Testis (tissue), 2 donors: ENCODE measurements at regions not wholly inside any gene's neighbourhood (a gene's known extent, or its start where the extent isn't known, plus 50 kb on each side); places are given as distances from the start of the nearest gene placed in this dataset.

Experiments
- DNase-seq: peaks from one replicate; pipeline ENCODE4 v3.0.0-alpha.2; 2019
- H3K27ac ChIP-seq, 2 donors: fragments of 200-600 bp; sonication (generic); one replicate each; pipeline ENCODE4 v1.5.1; 2019
- H3K27me3 ChIP-seq: fragments of 200-600 bp; sonication (generic); one replicate; pipeline ENCODE4 v1.5.1; 2019
- H3K36me3 ChIP-seq: fragments of 200-600 bp; sonication (generic); one replicate; pipeline ENCODE4 v1.5.1; 2017; ENCODE audit warnings: low read depth; ENCODE audit errors: missing control alignments
- H3K4me1 ChIP-seq: fragments of 200-600 bp; sonication (generic); one replicate; pipeline ENCODE4 v1.5.1; 2019
- H3K4me3 ChIP-seq, 2 donors: fragments of 200-600 bp; sonication (generic); one replicate each; pipeline ENCODE4 v1.5.1; 2017 to 2019
- H3K9me3 ChIP-seq: fragments of 200-600 bp; sonication (generic); one replicate; pipeline ENCODE4 v1.5.1; 2017
- CTCF ChIP-seq, 3 experiments: fragments of 450-650 bp in 2 of 3; fragments of 200-600 bp in 1 of 3; sonication (generic) in 1 of 3; IDR thresholded peaks; one replicate each; pipeline ENCODE4 v1.5.1; 2016 to 2019; ENCODE audit warnings: antibody characterized with exemption in 3 of 3, mild to moderate bottlenecking in 2 of 3, moderate library complexity in 1 of 3
- POLR2A ChIP-seq: fragments of 450-650 bp; IDR thresholded peaks from one replicate; pipeline ENCODE4 v1.6.1; 2017; ENCODE audit warnings: antibody characterized with exemption, mild to moderate bottlenecking, moderate library complexity
- WGBS, 2 donors: methylation state at CpG; one replicate each; pipeline ENCODE4 v1.1.5; 2018; 5-methylcytosine and 5-hydroxymethylcytosine counted together
- intact Hi-C: fragments of 100-400 bp; cut with DNase I; formaldehyde crosslinking; loops from one replicate; pipeline ENCODE4 v1.15.1; 2023; ENCODE audit warnings: low total_unique reads

- H3K27me3 ChIP-seq = no peaks in the 10 kb centered on the region
- WGBS, 2 donors = 52 to 62% methylated on average over 4 of the region's 4 CpGs
- H3K4me3 ChIP-seq = no peak overlapping the region
- no peak for TF ChIP-seq CTCF (IDR thresholded peaks at IDR 0.05)
- TF ChIP-seq POLR2A = no peak
- DNase-seq = no peak
- H3K36me3 ChIP-seq = no peaks in the 10 kb centered on the region
- no peak overlapping the region for H3K27ac ChIP-seq
- no peaks in the 10 kb centered on the region for H3K9me3 ChIP-seq
- intact Hi-C loops = no loop called here
- H3K4me1 ChIP-seq = no peaks in the 10 kb centered on the region
Observed at GRCh38 chr7:145224775-145225174, 388.9 kb upstream of the TPK1 start.

GRCh38 chr7:145219461-145219860, 383.6 kb upstream of the TPK1 start:
- Histone ChIP-seq H3K4me1 (no peaks in the 10 kb centered on the region), H3K27me3 (no peaks in the 10 kb centered on the region), H3K9me3 (no peaks in the 10 kb centered on the region), H3K4me3 (no peak overlapping the region), H3K27ac (no peak overlapping the region), H3K36me3 (no peaks in the 10 kb centered on the region)
- 80 to 87% methylated on average over 4 of the region's 4 CpGs for WGBS, 2 donors
- no peak for TF ChIP-seq CTCF (IDR thresholded peaks at IDR 0.05)
- no peak for DNase-seq
- intact Hi-C loops = no loop called here

- WGBS, 2 donors = 85% methylated on average over 4 of the region's 4 CpGs
- no peak for DNase-seq
Observed at GRCh38 chr7:145216866-145217265, 381.0 kb upstream of the TPK1 start.

GRCh38 chr7:145212050-145212449, 376.2 kb upstream of the TPK1 start:
- H3K27ac ChIP-seq = no peak overlapping the region
- intact Hi-C loops = no loop called here
- 75 to 80% methylated on average over 6 of the region's 6 CpGs for WGBS, 2 donors

More at GRCh38 chr7:145216866-145217265, 381.0 kb upstream of the TPK1 start:
- no peak overlapping the region for H3K4me3 ChIP-seq
- no peaks in the 10 kb centered on the region for H3K36me3 ChIP-seq
- H3K4me1 ChIP-seq = no peaks in the 10 kb centered on the region
- TF ChIP-seq POLR2A = no peak
- TF ChIP-seq CTCF (IDR thresholded peaks at IDR 0.05) = no peak
- no peaks in the 10 kb centered on the region for H3K9me3 ChIP-seq
- no peak overlapping the region for H3K27ac ChIP-seq
- intact Hi-C loops = no loop called here
- H3K27me3 ChIP-seq = no peaks in the 10 kb centered on the region

More at GRCh38 chr7:145212050-145212449, 376.2 kb upstream of the TPK1 start:
- Histone ChIP-seq H3K4me1 (no peaks in the 10 kb centered on the region), H3K36me3 (no peaks in the 10 kb centered on the region), H3K9me3 (no peaks in the 10 kb centered on the region), H3K27me3 (no peaks in the 10 kb centered on the region), H3K4me3 (no peak overlapping the region)
- no peak for TF ChIP-seq POLR2A
- no peak for TF ChIP-seq CTCF (IDR thresholded peaks at IDR 0.05)
- no peak for DNase-seq
